H1 (cell line): ENCODE measurements at regions not wholly inside any gene's neighbourhood (a gene's known extent, or its start where the extent isn't known, plus 50 kb on each side); places are given as distances from the start of the nearest gene placed in this dataset.

Experiments used
- CTCF ChIA-PET: fragments of 300-600 bp; sonication (Branson Sonifier 250); formaldehyde crosslinking; loops from one replicate; lab custom pipeline; 2021; ENCODE audit not compliant: partially characterized antibody; lab: Charles Lee
- POLR2A ChIA-PET: fragments of 300-600 bp; sonication (Branson Sonifier 250); formaldehyde crosslinking; loops from one replicate; lab custom pipeline; 2021; ENCODE audit warnings: inconsistent platforms; ENCODE audit not compliant: partially characterized antibody; lab: Charles Lee
- DNase-seq, 2 experiments: peaks; one replicate each; pipeline versions ENCODE4 v3.0.0 to v3.0.0-alpha.2; 2010 to 2022; ENCODE audit warnings: low spot score in 2 of 2, low read depth in 1 of 2, mixed read lengths in 1 of 2
- FAIRE-seq: peaks from 2 replicates; lab custom pipeline; 2011; peaks lifted over from hg19 to GRCh38; lab: Jason Lieb, UNC
- H2AFZ ChIP-seq: 2 replicates; pipeline ENCODE4 v1.8.1; 2012; ENCODE audit warnings: low read length, inconsistent platforms
- H2AK5ac ChIP-seq: 2 replicates; pipeline ENCODE4 v1.6.1; 2013; ENCODE audit warnings: low read depth, low read length
- H2BK120ac ChIP-seq: replicated peaks from 2 replicates; pipeline ENCODE3; 2013; ENCODE audit warnings: low read depth, low read length, inconsistent platforms
- H2BK12ac ChIP-seq: 2 replicates; pipeline ENCODE4 v1.6.1; 2013; ENCODE audit warnings: low read depth, low read length
- H2BK15ac ChIP-seq: 2 replicates; pipeline ENCODE4 v1.6.1; 2013; ENCODE audit warnings: low read length
- H2BK20ac ChIP-seq: 2 replicates; pipeline ENCODE4 v1.6.1; 2013; ENCODE audit warnings: low read length
- H2BK5ac ChIP-seq: 2 replicates; pipeline ENCODE4 v1.6.1; 2013; ENCODE audit warnings: low read depth, low read length
- H3K14ac ChIP-seq: 2 replicates; pipeline ENCODE4 v1.6.1; 2013; ENCODE audit warnings: inconsistent platforms; ENCODE audit not compliant: insufficient read length
- H3K18ac ChIP-seq: 2 replicates; pipeline ENCODE4 v1.6.1; 2013; ENCODE audit warnings: low read length; ENCODE audit errors: extremely low read depth
- H3K23ac ChIP-seq: 2 replicates; pipeline ENCODE4 v1.6.1; 2013; ENCODE audit warnings: inconsistent platforms; ENCODE audit not compliant: insufficient read length
- H3K23me2 ChIP-seq: 2 replicates; pipeline ENCODE4 v1.6.1; 2013; ENCODE audit warnings: low read depth, low read length
- H3K27ac ChIP-seq: 2 replicates; pipeline ENCODE4 v1.6.1; 2011; ENCODE audit warnings: low read depth, low read length, inconsistent platforms
- H3K27me3 ChIP-seq, 4 experiments: replicated peaks in 1 of 4; 1 replicate in 1 of 4; 2 replicates in 3 of 4; pipeline versions ENCODE4 v1.6.1 to v1.8.1; 2011 to 2013; ENCODE audit warnings: low read length in 3 of 4, mild to moderate bottlenecking in 3 of 4, inconsistent platforms in 2 of 4, mixed read lengths in 2 of 4, moderate library complexity in 1 of 4; ENCODE audit not compliant: control insufficient read depth in 3 of 4, insufficient read depth in 3 of 4; ENCODE audit errors: extremely low read depth in 1 of 4
- H3K36me3 ChIP-seq, 4 experiments: 2 replicates each; pipeline versions ENCODE4 v1.6.1 to v1.8.1; 2011 to 2013; ENCODE audit warnings: mild to moderate bottlenecking in 4 of 4, low read length in 3 of 4, moderate library complexity in 2 of 4, control low read depth in 1 of 4, inconsistent platforms in 1 of 4; ENCODE audit not compliant: insufficient read depth in 4 of 4, control insufficient read depth in 2 of 4
- H3K4ac ChIP-seq: replicated peaks from 2 replicates; pipeline ENCODE3; 2013; ENCODE audit warnings: low read length, low read depth, mixed read lengths, inconsistent platforms; ENCODE audit not compliant: insufficient read length
- H3K4me1 ChIP-seq, 4 experiments: replicated peaks in 1 of 4; 1 replicate in 1 of 4; 2 replicates in 3 of 4; pipeline versions ENCODE4 v1.6.1 to v1.8.1; 2011 to 2013; ENCODE audit warnings: low read length in 3 of 4, inconsistent platforms in 2 of 4, mixed read lengths in 1 of 4; ENCODE audit not compliant: insufficient read depth in 4 of 4, control insufficient read depth in 3 of 4
- H3K4me2 ChIP-seq, 2 experiments: 2 replicates each; pipeline versions ENCODE4 v1.6.1 to v1.8.1; 2011 to 2013; ENCODE audit warnings: low read depth in 2 of 2, low read length in 2 of 2, control low read depth in 1 of 2, inconsistent platforms in 1 of 2, mild to moderate bottlenecking in 1 of 2; ENCODE audit not compliant: insufficient read depth in 1 of 2
- H3K4me3 ChIP-seq, 4 experiments: fragments of 200-600, 300-600 bp in 1 of 4; sonication (generic), shearing (Covaris generic), sonication (Bioruptor Twin) in 1 of 4; 2 replicates each; pipeline versions ENCODE4 v1.5.1 to v1.8.1; 2011 to 2016; ENCODE audit warnings: low read length in 4 of 4, low read depth in 3 of 4, control low read depth in 2 of 4, inconsistent platforms in 2 of 4, mild to moderate bottlenecking in 2 of 4, mixed read lengths in 1 of 4, moderate library complexity in 1 of 4; ENCODE audit not compliant: insufficient read depth in 2 of 4; ENCODE audit errors: extremely low read depth in 1 of 4
- H3K56ac ChIP-seq: replicated peaks from 2 replicates; pipeline ENCODE3; 2013; ENCODE audit warnings: low read depth, mild to moderate bottlenecking, mixed read lengths, low read length, inconsistent platforms; ENCODE audit not compliant: insufficient read length
- H3K79me1 ChIP-seq: 2 replicates; pipeline ENCODE4 v1.6.1; 2013; ENCODE audit warnings: low read depth, low read length, control low read depth
- H3K79me2 ChIP-seq, 2 experiments: 2 replicates each; pipeline versions ENCODE4 v1.6.1 to v1.8.1; 2012 to 2013; ENCODE audit warnings: low read length in 2 of 2, mild to moderate bottlenecking in 2 of 2, inconsistent platforms in 1 of 2; ENCODE audit not compliant: insufficient read depth in 2 of 2, control insufficient read depth in 1 of 2
- H3K9ac ChIP-seq, 4 experiments: replicated peaks in 1 of 4; 1 replicate in 1 of 4; 2 replicates in 3 of 4; pipeline versions ENCODE4 v1.6.1 to v1.8.1; 2011 to 2013; ENCODE audit warnings: low read depth in 3 of 4, low read length in 3 of 4, control low read depth in 2 of 4, mild to moderate bottlenecking in 2 of 4, moderate library complexity in 2 of 4, inconsistent platforms in 1 of 4; ENCODE audit errors: extremely low read depth in 1 of 4
- H3K9me3 ChIP-seq, 2 experiments: 2 replicates each; pipeline versions ENCODE4 v1.6.1 to v1.8.1; 2012 to 2013; ENCODE audit warnings: mild to moderate bottlenecking in 2 of 2, moderate library complexity in 2 of 2, control low read depth in 1 of 2, inconsistent platforms in 1 of 2, low read depth in 1 of 2, low read length in 1 of 2, mixed read lengths in 1 of 2; ENCODE audit not compliant: insufficient read depth in 2 of 2
- H4K20me1 ChIP-seq, 2 experiments: replicated peaks in 1 of 2; 2 replicates each; pipeline versions ENCODE3 to v1.8.1; 2011 to 2013; ENCODE audit warnings: inconsistent platforms in 2 of 2, low read length in 2 of 2, mild to moderate bottlenecking in 1 of 2; ENCODE audit not compliant: insufficient read depth in 2 of 2, control insufficient read depth in 1 of 2
- H4K5ac ChIP-seq: 2 replicates; pipeline ENCODE4 v1.6.1; 2013; ENCODE audit warnings: low read length, low read depth, mixed read lengths, inconsistent platforms; ENCODE audit not compliant: insufficient read length
- H4K8ac ChIP-seq: 2 replicates; pipeline ENCODE4 v1.8.0; 2013; ENCODE audit warnings: mild to moderate bottlenecking, moderate library complexity, low read length, inconsistent platforms; ENCODE audit not compliant: insufficient read depth; ENCODE audit errors: extremely low read depth
- H4K91ac ChIP-seq: replicated peaks from 2 replicates; pipeline ENCODE3; 2013; ENCODE audit warnings: low read length, mixed read lengths, inconsistent platforms; ENCODE audit not compliant: insufficient read length
- BACH1 ChIP-seq: IDR thresholded peaks from 2 replicates; pipeline ENCODE4 v1.6.1; 2012; ENCODE audit warnings: low read length, improper control_type of control experiment
- CREB1 ChIP-seq: IDR thresholded peaks from 2 replicates; pipeline ENCODE4 v1.6.1; 2012; ENCODE audit warnings: inconsistent platforms
- EGR1 ChIP-seq: IDR thresholded peaks from 2 replicates; pipeline ENCODE4 v1.6.1; 2011; ENCODE audit warnings: low read depth, low read length, borderline replicate concordance
- FOSL1 ChIP-seq: IDR thresholded peaks from 2 replicates; pipeline ENCODE4 v1.6.1; 2011; ENCODE audit warnings: mild to moderate bottlenecking, low read depth, low read length, moderate library complexity; ENCODE audit not compliant: insufficient read depth
- HDAC6 ChIP-seq: IDR thresholded peaks from one replicate; pipeline ENCODE4 v1.7.1; 2012; ENCODE audit warnings: low read depth, mild to moderate bottlenecking, inconsistent platforms, low read length, moderate library complexity
- KDM1A ChIP-seq: fragments of 200-600, 300-600 bp; sonication (generic); IDR thresholded peaks from 2 replicates; pipeline ENCODE4 v1.7.1; 2016; ENCODE audit warnings: mild to moderate bottlenecking, low read length, borderline replicate concordance
- KDM5A ChIP-seq: fragments of 200-600 bp; IDR thresholded peaks from 2 replicates; pipeline ENCODE4 v1.7.1; 2012; ENCODE audit warnings: mild to moderate bottlenecking, low read length, inconsistent platforms, mixed read lengths
- RAD21 ChIP-seq, 2 experiments: IDR thresholded peaks in 1 of 2; conservative IDR thresholded peaks in 1 of 2; 2 replicates each; pipeline ENCODE4 v1.6.1; 2011; ENCODE audit warnings: low read depth in 2 of 2, low read length in 2 of 2, improper control_type of control experiment in 1 of 2, inconsistent platforms in 1 of 2, mild to moderate bottlenecking in 1 of 2, moderate library complexity in 1 of 2
- SIN3A ChIP-seq, 2 experiments: IDR thresholded peaks in 1 of 2; conservative IDR thresholded peaks in 1 of 2; 2 replicates each; pipeline ENCODE4 v1.6.1; 2011 to 2012; ENCODE audit warnings: low read length in 2 of 2, improper control_type of control experiment in 1 of 2, low read depth in 1 of 2, mild to moderate bottlenecking in 1 of 2
- TAF1 ChIP-seq: IDR thresholded peaks from 2 replicates; pipeline ENCODE4 v1.6.1; 2011; ENCODE audit warnings: mild to moderate bottlenecking, low read depth, low read length
- YY1 ChIP-seq: IDR thresholded peaks from 2 replicates; pipeline ENCODE4 v1.6.1; 2011; ENCODE audit warnings: low read depth, mild to moderate bottlenecking, low read length
- WGBS, 2 experiments: shearing (Covaris generic) in 1 of 2; methylation state at CpG; one replicate each; pipeline versions ENCODE4 v1.1.6 to v1.1.7; 2013 to 2015; ENCODE audit warnings: low lambda C conversion rate in 2 of 2, mixed read lengths in 2 of 2, inconsistent platforms in 1 of 2, low coverage in 1 of 2, missing lambda C conversion rate in 1 of 2; ENCODE audit not compliant: insufficient replicate concordance in 2 of 2, insufficient coverage in 1 of 2, insufficient read length in 1 of 2; ENCODE audit errors: extremely low coverage in 1 of 2, missing lambda C conversion rate in 1 of 2; 5-methylcytosine and 5-hydroxymethylcytosine counted together
- TF ChIP-seq, protein P1 (sequence below): IDR thresholded peaks from 2 replicates; pipeline ENCODE4 v1.6.1; 2012; ENCODE audit warnings: low read length, inconsistent platforms

GRCh38 chr13:107534548-107534947 is 680.8 kb downstream of the LIG4 start (continued):
- TF ChIP-seq YY1, result no peak

DNA sequence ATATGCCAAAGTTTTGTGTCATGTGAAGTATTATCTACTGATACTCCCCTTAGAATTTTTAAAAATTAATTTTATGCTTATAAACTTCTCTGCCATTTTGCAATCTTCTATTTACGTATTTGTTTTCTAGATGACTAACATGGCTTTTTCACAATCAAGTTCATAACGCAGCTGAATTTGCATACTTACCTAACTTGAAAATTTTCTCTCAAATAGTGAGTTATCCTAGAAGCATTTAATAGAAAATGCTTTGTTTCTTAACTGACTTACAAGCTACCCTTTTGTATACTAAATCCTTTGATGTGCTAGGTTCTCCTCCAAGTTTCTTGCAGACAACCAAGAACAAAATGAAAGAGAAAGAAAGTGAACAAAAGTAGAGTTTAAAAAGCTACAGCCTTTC is 683.5 kb downstream of the LIG4 start:
- no peak overlapping the region for H2AFZ ChIP-seq
- no peak for FAIRE-seq
- no peaks in the 10 kb centered on the region for H3K36me3 ChIP-seq
- no peak for TF ChIP-seq HDAC6
- no peak for TF ChIP-seq EGR1
- no peak for TF ChIP-seq KDM1A
- no peak for TF ChIP-seq RAD21 (IDR thresholded peaks at IDR 0.05 in 1 of 2, conservative IDR thresholded peaks at IDR 0.05 in 1 of 2; ENCODE audit: low read depth in 2 of 2, low read length in 2 of 2)
- TF ChIP-seq, protein P1, sequence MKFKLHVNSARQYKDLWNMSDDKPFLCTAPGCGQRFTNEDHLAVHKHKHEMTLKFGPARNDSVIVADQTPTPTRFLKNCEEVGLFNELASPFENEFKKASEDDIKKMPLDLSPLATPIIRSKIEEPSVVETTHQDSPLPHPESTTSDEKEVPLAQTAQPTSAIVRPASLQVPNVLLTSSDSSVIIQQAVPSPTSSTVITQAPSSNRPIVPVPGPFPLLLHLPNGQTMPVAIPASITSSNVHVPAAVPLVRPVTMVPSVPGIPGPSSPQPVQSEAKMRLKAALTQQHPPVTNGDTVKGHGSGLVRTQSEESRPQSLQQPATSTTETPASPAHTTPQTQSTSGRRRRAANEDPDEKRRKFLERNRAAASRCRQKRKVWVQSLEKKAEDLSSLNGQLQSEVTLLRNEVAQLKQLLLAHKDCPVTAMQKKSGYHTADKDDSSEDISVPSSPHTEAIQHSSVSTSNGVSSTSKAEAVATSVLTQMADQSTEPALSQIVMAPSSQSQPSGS, result no peak
- TF ChIP-seq TAF1, result no peak
- TF ChIP-seq CREB1, result no peak
- no peak for TF ChIP-seq SIN3A (conservative IDR thresholded peaks at IDR 0.05 in 1 of 2, IDR thresholded peaks at IDR 0.05 in 1 of 2; ENCODE audit: low read depth in 1 of 2, low read length in 2 of 2)
- TF ChIP-seq BACH1, result no peak
- no peak for TF ChIP-seq KDM5A
- TF ChIP-seq FOSL1, result no peak

More for the DNA sequence above, 683.5 kb downstream of the LIG4 start:
- DNase-seq, result no peak
- POLR2A ChIA-PET, result no interaction called here
- no peak overlapping the region for H3K56ac ChIP-seq
- H3K4ac ChIP-seq, result no peak overlapping the region
- H3K4me3 ChIP-seq, result no peak overlapping the region
- WGBS, 2 experiments, result 89% methylated on average over 2 of the region's 2 CpGs; no CpG with 5 or more reads in 1 of the 2 experiments
- no peak overlapping the region for H2BK20ac ChIP-seq
- H4K8ac ChIP-seq, result no peak overlapping the region
- H3K18ac ChIP-seq, result no peak overlapping the region
- no peaks in the 10 kb centered on the region for H3K79me1 ChIP-seq
- no peaks in the 10 kb centered on the region for H3K79me2 ChIP-seq
- no peaks in the 10 kb centered on the region for H3K23me2 ChIP-seq
- no peak overlapping the region for H2AK5ac ChIP-seq
- H3K27me3 ChIP-seq, result no peaks in the 10 kb centered on the region
- H3K9me3 ChIP-seq, result no peaks in the 10 kb centered on the region
- no peak overlapping the region for H3K23ac ChIP-seq
- CTCF ChIA-PET, result interaction anchor here (0.6 to 1.6 kb wide), 2 partner anchors 22 to 204 kb away, joined by 3 to 4 read pairs; no protein-coding TSS in a partner anchor
- no peak overlapping the region for H4K91ac ChIP-seq
- H2BK12ac ChIP-seq, result no peak overlapping the region
- no peak overlapping the region for H2BK5ac ChIP-seq
- peaks cover 0 to 4% (median 0%) of the 10 kb centered on the region in 4 experiments; a peak in 1 of 7 replicates for H3K4me1 ChIP-seq
- H2BK120ac ChIP-seq, result no peak overlapping the region
- H3K14ac ChIP-seq, result no peak overlapping the region
- H4K20me1 ChIP-seq, result no peaks in the 10 kb centered on the region
- no peak overlapping the region for H2BK15ac ChIP-seq
- no peak overlapping the region for H3K4me2 ChIP-seq
- no peak overlapping the region for H3K9ac ChIP-seq
- H3K27ac ChIP-seq, result no peak overlapping the region
- no peak overlapping the region for H4K5ac ChIP-seq
